Activated CD4-positive, alpha-beta T cell treated with anti-CD3 and anti-CD28 coated beads, Interleukin-2, Interleukin-4, amounts not matched to agents 100 ng/mL and 50 ng/mL, durations not matched to agents 16 hours and 8 hours (primary cell): ENCODE measurements at regions not wholly inside any gene's neighbourhood (a gene's known extent, or its start where the extent isn't known, plus 50 kb on each side); places are given as distances from the start of the nearest gene placed in this dataset.

ENCODE experiments used
- DNase-seq: peaks from one replicate; pipeline ENCODE4 v3.0.0-alpha.2; 2020; ENCODE audit warnings: low spot score

DNA sequence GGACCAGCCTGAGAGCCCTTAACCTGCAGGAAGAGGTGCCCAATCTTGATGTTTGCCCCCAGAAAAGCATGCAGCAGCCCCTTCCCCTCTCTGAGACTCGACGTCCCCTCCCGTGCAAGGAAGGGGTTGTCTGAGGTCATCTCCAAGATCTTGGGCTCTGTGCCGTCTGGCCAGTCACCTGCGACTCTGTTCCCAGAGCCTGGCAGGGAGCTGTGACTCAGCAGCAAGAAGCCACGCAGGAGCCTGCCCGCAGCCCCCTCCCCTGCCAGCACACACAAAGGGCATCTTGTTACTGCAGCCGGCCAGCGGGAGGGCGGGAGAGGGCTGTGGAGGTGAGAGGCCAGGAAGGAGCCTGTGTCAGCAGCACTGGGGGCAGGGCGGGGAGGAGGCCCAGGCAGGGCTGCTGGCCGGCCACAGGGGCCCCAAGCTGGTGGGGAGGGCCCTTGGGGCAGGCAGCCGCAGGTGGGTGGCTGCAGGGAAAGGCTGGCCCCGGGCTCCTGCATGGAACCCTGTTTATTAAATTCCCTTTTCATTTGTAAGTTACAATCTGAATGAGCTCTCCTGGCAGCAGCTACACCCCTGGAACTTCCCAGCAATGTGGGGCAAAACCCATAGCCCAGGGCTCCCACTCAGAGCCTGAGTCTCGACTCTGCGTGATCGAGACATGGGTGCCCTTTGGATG lies 103.7 kb upstream of the ZMIZ1 start:
- no peak for DNase-seq

DNA sequence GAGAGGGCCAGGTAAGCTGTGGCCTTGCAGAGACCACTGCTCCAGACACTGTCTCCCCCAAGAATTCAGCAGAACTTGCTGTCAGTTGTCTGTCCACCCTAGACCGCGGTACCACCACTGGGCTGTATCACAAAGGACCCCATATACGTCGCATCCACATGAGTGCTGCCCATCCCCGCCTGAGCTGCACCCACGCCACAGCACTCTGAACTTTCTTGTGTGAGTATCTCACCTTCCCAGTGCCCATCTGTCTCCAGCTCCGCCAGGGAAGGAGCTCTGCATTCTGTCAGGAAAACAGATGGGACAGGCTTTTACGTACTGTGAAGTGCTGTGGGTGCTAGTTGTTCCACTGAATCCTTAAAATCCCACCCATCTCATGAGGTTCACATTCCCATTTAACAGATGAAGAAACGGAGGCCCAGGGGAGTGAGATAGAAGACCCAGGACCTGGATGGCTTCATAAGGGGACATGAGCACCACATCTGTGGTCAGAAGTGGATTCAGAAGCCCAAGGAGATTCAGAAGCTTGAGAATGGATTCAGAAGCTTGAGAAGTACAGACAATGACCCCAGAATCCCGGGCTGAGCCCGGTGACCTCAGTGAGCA lies 102.5 kb upstream of the ZMIZ1 start:
- DNase-seq = no peak

DNA sequence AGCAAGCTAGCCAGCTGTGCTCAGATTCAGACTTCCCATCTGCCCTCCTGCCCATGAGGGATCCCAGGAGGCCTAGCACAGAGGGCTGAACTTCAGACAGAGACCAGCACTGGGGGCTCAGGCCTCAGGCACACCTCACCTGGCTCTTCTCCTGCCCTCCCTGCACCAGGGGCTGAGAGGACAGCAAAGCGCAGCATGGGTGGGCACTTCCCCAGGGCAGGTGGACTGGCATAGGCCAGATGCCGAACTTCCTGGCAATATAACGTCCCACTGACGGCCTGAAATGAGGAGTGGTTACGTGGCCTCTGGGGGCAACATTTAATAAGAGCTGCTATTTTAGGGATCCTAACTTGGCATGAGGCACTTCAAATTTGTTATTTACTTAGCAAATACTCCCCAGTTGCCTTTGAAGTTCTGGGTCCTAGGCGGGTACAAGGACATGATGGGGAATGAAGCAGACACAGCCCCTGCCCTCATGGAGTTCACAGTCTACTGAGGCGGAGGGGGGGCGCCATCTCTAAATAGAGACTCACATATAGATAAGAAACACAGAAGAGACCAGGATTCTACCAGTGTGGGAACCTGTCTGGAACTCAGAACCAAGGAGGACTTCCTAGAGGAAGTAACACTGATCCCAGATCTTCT lies 101.8 kb upstream of the ZMIZ1 start:
- no peak for DNase-seq

DNA sequence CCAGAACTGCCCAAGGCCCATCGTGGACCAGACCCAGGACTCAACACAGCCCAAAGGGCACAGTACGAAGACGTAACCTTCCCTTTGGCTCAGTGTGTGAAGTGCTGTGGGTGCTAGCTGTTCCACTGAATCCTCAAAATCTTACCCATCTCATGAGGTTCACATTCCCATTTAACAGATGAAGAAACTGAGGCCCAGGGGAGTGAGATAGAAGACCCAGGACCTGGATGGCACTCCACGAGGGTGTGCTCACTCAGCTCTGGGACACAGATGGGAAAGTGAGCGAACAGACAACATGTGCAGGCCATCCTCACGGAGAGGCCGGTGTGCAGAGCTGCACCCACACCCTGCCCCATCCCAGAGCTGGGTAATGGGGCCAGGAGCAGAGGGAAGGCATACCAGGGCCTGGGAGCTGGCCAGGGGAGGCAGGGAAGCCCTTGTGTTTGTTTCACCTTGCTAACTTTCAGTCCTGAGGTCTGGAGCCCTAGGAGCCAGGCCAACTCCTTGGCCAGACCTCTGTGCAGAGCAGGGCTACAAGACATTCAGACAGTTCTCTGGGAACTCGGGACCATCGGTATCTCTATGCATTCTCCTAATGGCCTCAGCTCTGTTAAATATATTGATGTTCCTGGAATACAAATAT lies 100.3 kb upstream of the ZMIZ1 start:
- no peak for DNase-seq

DNA sequence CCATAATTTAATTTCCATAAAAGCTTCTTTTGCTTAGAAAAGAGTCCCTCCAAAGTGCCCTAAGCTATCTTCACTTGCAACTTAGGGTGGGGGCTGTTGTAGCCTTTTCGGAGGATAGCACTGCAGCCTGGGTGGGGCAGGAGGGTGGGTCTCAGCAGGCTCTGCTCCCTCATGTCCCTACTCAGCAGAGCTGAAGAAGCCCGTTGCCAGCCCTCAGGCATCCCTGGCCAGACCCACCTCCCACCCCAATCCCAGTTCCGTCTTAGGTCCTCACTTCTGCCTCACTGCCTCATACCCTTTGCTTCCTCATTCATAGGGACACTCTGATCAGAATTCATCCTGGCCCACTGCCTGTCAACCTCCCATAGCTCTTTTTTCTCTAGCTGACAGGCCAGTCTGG lies 99.8 kb upstream of the ZMIZ1 start:
- no peak for DNase-seq

DNA sequence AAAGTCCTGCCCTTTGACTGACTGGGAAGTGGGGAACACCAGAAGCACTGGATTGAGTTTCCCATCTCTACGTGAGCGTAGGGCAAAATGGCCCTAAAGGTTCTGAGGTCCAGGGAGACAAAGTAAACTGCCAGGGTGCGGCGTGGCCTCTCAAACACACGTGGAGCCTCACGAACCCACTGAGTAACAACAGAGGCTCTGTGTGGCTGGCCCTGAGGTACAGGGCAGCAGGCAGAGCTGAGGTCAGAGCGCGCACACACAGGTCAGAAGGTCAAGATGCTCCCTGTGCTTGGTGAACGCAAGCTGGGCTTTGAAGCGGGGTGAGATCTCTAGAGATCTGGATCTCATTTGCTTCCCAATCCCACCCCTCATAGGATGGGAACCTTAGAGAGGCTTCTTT lies 99.0 kb upstream of the ZMIZ1 start:
- no peak for DNase-seq

DNA sequence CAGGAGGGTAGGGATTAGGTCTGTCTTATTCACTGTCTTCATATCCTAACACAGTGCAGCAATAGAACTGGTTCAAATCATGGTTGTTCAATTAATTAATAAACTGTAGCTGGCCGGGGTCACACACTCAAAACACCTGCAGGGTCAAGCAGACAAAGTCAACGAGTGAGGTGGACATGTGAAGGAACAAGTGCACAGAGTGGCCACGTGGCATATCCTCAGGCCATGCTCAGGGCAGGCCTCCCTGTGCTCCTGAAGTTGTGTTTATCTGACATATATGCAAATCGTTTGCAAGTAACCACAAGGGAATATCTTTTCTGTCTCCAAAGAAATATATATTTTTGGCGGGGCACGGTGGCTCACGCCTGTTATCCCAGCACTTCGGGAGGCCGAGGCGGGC lies 98.5 kb upstream of the ZMIZ1 start:
- DNase-seq = no peak

DNA sequence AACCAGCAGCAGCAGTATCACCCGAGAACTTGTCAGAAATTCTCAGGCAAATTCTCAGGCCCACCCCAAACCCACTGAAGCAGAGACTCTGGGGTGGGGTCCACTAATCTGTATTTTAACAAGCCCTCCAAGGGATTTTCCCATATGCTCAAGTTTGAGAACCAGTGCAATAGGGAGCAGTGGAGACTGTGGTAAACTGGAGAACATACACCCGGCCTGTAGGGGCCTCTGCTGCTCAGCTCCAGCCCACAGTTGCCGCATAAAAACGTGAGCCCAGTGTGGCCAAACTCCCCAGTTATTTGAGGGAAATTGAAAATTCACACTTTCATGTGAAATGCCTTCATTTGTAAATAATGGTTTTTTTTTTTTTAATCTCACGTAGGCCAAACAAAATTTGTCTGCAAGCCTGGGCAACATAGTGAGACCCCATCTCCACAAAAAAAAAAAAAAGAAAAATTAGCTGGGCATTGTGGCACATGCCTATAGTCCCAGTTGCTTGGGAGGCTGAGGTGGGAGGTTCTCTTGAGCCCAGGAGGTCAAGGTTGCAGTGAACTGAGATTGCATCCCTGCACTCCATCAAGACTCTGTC lies 97.6 kb upstream of the ZMIZ1 start:
- DNase-seq = no peak

DNA sequence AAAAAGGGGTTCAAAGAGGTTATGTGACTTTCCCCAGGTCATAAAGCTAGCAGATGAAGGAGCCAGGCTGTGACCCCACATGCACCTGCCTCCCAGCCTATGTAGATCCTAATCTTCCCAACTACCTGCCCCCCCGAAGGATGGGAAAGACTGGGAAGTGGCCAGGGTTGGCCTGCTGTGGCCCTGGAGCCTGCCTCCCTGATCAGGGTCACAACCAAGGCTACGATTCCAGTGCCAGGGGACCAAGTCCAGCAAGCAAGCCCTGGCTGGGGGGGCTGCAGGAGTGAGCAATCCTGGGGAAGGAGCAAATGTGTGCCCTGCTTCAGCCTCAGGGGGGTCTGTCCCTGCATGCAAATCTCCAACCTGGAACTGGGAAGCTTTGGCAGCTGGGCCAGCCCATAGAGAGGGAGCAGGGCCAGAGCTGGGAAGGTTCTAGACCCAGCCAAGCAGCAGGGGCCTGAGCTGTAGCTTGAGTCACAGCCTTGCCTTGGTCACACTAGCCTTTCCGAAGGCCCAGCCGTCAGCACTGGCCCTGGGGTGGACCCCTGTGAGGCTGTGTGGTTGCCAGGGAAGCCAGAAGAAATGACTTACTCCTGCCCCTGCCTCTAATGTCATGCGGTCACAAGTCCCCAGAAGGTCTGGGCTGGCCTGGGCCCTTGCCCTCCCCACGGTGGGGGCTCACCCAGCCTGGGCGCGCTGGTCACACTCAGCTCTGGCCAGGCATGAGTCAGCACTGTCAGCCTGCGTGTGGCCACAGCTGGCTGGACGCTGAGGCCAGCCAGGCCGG lies 96.4 kb upstream of the ZMIZ1 start:
- DNase-seq = no peak

DNA sequence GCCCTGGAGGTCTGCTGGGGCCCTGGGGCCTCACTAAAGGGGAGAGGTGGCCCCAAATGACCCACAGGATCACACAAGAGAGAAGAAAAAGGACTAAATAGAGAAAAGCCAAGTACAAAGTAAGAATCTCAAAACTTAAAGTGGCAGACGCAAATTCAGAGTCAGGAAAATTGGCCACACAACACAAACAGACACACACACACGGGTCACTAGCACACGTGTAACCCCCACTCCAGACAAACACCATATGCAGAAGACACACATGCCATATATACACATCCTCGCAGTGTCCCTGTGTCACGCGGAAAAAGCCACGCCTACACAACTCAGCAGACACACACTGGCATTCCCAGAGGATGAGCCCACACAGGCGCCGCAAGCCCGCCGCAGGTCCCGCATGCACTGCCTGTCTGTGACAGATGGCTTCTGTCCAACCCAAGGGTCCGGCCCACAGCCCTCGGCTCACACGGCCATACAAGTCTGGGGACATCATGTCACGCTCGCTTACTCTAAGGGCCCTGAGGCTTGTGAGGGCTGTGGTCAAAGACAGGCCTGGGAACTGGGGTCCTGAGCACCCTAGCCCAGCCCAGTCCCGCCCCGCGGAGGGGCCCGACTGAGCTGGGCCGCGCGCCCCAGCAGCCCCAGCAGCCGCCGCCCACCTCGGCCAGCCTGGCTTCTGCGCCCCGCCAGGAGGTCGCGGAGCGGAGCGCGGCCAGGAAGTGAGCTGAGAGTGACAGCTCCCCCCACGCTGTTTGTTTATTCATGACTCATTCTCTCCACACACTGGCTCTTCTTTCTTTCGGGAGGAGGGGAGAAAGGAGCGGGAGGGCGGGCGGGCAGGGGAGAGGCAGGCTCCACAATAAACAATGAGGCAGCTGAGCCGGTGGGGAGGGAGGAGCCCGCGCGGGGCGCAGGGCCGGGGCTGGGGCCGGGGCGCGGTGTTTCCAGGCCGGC lies 95.5 kb upstream of the ZMIZ1 start:
- peak; percentile 84 for DNase-seq

DNA sequence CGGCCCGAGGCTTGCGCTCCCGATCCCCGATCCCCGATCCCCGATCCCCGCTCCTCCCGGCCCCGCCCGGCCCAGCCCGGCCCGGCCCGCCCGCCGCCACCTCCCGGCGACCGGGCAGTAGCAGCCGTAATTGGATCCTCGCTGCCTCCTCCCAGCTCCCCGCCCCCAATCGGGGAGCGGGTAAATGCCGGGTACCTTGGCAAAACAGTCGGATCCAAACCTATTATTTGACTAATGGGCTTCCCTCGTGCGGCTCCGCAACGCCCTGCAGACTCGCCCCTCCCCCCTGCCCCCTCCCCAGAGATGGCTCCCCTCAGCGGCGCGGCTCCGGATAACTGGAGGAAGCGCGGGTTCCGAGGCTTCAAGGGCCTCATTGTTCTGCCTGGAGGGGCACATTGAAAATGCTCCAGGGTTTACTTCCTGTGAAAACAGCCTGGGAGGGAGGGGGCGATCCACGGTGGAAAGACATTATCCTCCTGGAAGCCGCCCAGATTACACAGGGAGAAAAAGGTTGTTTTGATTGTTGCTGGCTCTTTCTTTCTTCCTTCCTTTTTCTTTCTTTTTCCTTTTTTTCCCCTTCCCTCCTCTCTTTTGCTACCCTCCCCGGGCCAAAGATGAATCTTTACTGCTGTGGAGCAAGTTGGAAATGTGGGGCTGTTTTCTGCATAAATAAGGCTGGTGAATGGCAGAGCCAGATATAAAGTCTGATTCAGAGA lies 94.7 kb upstream of the ZMIZ1 start:
- DNase-seq = peak; percentile 41

DNA sequence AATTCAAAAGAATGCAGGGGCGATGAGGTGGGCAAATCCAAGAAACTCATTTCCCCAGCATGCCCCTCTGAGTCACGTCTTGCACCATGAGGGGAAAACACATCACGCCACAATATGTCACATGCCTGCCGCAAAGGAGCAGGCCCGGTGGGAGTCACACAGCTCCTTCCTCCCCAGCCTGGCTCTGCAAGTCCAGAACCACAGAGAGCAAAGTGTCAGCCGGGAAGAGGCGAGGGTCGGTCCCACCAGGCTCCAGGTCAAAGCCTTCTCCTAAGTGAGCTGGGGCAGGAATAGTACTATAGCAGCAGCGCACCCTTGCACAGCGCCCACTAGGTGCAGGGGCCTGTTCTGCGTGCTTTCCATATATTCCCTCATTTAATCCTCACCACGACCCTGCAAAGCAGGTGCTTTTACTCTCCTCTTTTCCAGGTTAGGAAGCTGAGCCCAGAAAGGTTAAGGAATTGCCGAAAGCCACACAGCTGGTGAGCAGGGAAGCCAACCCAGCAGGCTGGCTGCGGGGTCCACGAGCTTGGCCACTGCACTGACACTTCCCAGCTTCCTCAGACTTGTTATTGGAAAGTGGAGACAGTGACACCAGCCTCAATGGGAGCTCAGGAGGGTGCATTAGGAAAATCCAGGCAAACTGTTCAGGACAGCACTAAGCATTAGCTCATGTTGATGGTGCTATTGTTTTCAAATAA lies 94.0 kb upstream of the ZMIZ1 start:
- peak; percentile 55 for DNase-seq

DNA sequence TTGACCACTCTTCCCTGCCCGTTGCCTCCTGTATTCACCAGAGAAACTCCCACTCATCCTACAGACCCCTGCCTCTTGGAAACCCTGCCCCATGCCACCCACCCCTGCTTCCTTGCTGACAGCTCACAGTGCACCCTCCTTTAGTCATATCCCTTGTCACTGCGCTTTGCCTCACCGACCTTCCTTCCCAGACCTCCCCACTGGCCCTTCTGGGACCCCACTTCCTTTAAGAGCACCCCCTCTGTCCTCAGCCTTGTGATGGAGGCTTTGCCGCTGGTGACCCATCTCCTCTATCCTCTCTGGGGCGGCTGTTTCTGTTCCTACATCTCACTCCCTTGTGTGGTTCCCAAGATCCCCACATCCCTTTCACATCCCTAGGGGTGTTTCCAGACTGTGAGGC lies 92.8 kb upstream of the ZMIZ1 start:
- DNase-seq = no peak

DNA sequence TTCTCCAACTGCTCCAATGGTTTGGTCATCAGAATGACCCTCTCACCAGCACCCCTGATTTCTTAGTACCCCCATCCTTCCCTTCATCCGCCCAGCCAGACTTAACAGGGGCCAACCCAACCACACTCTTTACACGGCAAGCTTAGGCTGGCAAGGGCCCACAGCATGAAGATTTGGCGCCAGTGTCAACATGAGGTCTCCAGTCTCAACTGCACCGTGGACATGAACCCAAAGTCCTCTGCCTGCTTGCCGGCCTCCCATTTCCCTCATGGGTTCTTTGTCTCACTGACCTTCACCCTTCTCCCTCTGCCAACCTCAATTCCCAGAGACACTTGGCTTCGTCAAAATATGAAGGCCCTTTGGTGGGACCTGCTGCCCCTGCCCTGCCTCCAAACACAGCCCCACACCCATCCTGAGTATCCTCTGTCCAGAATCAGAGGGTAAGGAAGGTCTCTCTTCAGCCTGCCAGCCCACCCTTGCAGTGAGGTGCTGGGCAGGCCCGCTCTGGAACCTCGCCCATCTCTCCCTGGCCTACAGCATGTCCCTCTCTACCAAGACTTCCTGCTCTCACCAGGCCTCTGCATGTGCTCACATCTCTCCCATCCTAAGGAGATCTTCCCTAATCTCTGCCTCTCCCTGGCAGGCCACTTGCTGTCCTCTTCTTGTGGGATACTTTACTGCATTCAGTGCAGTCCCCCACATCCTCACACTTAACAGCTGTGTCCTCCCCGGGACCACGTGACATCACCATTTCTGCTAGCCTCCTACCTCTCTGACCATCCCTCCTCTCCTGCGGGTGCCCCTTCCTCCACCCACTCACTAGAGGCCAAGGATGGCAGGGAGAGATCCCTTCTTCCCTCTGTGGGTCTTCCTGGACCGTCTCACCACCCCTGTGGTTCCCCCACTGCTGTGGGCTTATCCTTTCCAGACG lies 91.7 kb upstream of the ZMIZ1 start:
- DNase-seq = no peak

DNA sequence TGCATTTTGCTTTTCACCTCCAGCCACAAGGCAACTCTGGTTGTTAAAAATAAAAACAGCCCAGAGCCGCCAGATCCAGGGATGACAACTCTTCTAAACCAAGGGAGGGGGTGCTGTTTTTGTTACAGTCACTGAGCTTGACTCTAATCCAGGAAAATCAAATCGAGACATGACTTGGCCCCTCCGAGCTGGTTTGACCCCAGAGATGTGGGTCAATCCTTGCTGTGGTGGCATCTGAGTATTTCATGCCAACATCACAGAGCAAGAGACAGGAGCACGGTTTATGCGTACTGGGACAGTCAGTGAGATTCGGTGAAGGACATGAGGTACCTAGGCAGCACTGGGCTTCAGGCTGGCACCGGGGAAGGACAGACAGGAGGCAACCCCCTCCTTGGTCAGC lies 88.8 kb upstream of the ZMIZ1 start:
- DNase-seq = no peak

DNA sequence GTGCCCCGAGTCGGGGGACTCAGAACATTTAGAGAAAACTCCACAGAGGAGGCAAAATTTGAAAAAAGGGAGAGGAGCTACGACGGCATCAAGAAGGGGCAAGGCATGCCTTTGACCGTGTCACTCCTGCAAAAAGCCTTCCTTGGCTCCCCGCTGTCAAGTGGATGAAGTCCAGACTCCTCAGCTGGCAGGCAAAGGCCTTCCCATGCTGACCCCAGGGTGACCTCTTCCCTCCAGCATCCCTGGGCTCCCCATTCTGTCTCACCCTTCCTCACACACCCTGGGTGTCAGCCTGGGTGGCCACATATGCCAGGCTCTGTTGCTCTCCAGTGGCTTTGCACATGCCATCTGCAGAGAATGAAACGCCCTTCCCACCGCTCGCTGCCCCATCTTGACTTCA lies 88.4 kb upstream of the ZMIZ1 start:
- no peak for DNase-seq

DNA sequence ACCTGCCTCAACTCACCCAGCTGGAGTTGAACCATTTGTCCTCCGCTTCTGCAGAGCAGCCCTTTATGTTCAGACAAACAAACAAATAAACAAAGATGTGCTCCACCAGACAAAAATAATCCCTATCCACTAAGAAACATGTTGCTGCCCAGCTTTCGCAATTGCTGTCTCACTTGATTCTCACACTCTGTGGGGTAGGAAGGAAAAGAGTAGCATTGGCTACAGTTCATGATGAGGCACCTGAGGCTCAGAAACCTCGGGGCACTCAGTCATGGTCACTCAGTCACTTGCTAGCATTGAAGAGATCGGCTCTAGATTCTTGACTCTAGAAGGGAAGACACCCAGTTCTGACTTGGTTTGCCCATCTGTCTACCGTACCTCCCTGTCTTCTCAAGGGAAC lies 88.0 kb upstream of the ZMIZ1 start:
- no peak for DNase-seq

DNA sequence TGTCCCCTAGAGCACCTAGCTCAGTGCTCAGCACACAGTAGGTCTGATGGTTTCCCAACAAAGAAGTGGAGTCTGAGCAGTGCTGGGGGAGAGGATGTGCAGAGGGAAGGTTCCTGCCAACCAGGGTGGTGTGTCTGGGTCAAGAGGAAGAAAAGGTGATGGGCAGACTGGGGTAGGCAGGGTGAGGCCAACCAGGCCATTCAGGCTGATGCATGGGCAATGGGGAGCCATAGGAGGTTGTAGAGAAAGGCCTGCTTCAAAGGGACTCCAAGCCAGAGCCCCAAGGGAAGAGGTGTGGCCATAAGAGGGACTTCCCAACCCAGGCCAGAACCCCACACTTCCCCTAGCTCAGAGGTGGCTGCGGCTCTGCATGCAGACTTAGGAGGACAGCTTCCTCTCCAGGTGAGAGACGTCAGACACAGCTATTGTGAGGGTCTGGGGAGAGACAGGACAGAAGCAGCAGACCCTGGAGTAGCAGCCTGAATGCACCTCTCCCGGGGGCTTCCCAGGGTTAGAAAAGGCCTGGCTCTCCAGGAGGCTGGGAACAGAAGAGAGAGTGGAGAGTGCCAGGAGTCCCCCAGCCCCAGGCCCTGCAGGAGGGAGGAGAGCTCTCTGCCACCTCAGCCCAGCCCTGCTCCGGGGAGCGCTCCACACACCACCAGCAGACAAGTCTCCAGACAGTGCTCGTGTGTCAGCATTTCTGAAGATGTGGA lies 87.4 kb upstream of the ZMIZ1 start:
- DNase-seq = peak; percentile 23
